ENCODE measurements at regions not wholly inside any gene's neighbourhood (a gene's known extent, or its start where the extent isn't known, plus 50 kb on each side); places are given as distances from the start of the nearest gene placed in this dataset.

DNA sequence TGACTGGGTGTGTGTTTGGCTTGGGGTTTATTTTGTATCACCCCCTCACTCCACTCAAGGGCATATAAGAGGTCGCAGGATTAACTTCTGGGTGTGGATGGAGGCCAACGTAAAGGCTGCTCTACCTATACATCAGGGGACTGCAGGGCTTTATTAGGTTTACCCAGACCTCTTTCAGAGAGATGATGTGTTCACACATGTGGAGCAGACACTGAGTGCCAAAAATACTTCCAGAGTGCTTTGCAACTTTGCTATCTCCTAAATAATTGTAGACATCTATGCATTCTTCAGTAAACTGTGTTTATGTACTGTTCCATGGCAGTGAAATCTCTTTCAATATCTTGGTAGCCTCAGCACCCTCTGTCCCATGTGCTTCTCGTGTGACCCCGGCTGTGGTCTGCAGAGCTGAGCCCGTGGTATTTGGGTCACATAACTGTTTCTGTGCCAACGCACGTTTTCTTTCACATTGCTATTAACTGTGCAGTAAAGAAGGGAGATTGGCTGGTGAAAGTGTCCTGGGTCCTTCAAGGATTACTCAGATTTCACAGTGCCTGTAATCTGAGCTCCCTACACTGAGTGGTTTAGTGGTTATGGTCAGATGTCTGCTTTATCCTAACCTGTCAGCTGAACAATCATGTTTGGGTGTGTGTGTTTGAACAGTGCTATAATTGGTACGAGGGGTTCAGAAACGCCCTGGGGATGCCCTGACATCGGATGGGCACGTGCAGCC is 208.1 kb downstream of the VAPA start:
- TF ChIP-seq, protein P1, sequence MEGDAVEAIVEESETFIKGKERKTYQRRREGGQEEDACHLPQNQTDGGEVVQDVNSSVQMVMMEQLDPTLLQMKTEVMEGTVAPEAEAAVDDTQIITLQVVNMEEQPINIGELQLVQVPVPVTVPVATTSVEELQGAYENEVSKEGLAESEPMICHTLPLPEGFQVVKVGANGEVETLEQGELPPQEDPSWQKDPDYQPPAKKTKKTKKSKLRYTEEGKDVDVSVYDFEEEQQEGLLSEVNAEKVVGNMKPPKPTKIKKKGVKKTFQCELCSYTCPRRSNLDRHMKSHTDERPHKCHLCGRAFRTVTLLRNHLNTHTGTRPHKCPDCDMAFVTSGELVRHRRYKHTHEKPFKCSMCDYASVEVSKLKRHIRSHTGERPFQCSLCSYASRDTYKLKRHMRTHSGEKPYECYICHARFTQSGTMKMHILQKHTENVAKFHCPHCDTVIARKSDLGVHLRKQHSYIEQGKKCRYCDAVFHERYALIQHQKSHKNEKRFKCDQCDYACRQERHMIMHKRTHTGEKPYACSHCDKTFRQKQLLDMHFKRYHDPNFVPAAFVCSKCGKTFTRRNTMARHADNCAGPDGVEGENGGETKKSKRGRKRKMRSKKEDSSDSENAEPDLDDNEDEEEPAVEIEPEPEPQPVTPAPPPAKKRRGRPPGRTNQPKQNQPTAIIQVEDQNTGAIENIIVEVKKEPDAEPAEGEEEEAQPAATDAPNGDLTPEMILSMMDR (conservative IDR thresholded peaks at IDR 0.05; ENCODE audit: low read depth), result no peak
- peak overlapping the region; percentile 50 for H3K27ac ChIP-seq
- peak; percentile 26 for DNase-seq (ENCODE audit: low spot score)
- ChIA-PET POLR2A (ENCODE audit: low non-redundant PET) (no interaction called here), CTCF (interaction anchor here (0.5 to 0.6 kb wide), 2 partner anchors 11 to 31 kb away, joined by 3 to 4 read pairs; no protein-coding TSS in a partner anchor)

DNA sequence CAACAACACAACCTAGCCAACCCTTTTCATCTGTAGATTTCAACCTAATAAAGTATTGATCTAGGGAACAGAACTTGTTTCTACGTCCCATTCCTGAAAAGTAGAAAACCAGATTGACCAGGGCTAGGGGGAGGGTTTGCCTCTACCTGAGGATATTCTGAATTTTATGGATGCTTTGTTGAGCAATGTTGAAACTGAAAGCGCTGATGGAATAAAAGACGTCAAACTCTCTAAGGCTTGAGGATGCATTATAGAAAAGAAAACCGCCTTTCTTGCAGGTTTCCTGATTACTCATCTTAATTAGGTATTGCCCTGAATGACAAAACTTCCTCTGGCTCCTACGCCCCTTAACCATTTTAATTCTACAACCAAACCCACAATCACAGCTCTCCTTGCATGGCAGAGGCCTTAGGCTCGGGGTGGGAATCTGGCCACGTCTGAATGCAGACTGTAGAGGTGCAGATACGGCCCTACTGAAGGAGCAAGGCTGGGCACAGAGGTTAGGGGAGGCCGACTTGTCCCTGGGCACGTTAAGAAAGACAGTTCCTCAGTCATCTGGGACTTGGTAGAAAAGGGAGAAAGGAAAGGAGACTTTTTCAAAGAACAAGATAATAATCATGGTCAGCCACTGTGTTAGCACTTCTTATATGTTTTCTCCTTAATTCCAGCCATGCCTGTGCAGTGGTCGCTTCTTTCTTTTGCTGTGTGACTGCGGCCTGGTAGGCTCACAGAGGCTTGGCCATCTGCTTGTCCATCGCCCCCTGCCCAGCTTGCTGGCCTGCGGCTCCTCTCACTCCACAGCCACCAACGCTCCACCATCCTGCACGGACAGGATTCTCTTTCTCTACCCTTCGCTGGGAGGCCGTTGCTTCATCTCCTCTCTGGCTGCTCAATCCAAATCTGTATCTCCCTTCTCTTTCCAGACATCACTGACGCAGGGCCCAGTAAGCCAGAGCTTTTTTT is 209.5 kb downstream of the VAPA start:
- ChIA-PET POLR2A (ENCODE audit: low non-redundant PET) (no interaction called here), CTCF (interaction anchor here (0.5 to 0.6 kb wide), 2 partner anchors 12 to 30 kb away, joined by 3 to 4 read pairs; no protein-coding TSS in a partner anchor)
- TF ChIP-seq, protein P1 (conservative IDR thresholded peaks at IDR 0.05; ENCODE audit: low read depth), result no peak
- DNase-seq (ENCODE audit: low spot score), result no peak
- H3K27ac ChIP-seq, result no peak overlapping the region

DNA sequence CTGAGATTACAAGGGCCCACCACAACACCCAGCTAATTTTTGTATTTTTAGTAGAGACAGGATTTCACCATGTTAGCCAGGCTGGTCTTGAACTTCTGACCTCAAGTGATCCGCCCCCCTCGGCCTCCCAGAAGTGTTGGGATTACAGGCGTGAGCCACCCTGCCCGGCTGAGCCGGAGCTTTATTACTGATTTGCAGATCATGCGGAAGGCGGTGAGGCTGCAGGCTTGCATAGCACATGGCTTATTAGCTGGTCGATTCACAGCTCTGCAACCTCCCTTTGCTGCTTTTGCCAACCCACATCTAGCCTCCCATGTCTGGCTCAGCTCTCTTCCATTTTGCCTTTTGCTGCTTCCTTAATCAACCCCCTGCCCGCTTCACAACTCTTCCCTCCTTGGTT is 210.3 kb downstream of the VAPA start:
- ChIA-PET CTCF (no interaction called here), POLR2A (ENCODE audit: low non-redundant PET) (no interaction called here)

DNA sequence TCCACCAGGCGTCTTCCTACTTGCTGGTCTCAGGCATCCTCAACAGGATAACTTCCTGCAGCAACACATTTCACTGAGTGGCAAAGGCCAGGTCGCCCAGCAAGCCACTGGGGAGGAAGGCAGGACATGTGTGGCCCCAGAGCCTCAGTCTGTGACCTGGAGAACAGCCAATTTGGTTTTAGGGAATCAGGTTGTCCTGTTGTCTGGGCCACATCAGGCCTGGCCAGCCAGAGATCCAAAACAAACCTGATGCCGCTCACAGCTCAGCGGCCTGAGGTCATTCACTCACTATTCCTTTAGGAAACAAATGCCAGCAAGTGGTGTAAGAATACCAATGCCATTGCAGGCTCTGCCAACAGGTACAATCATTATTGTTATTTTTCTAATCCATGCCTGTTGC is 210.7 kb downstream of the VAPA start:
- ChIA-PET POLR2A (ENCODE audit: low non-redundant PET) (no interaction called here), CTCF (no interaction called here)
- no peak for DNase-seq (ENCODE audit: low spot score)
- H3K27ac ChIP-seq, result no peak overlapping the region
- TF ChIP-seq, protein P1 (conservative IDR thresholded peaks at IDR 0.05; ENCODE audit: low read depth), result no peak

More for the DNA sequence above, 210.3 kb downstream of the VAPA start:
- no peak for DNase-seq (ENCODE audit: low spot score)
- TF ChIP-seq, protein P1 (conservative IDR thresholded peaks at IDR 0.05; ENCODE audit: low read depth), result no peak
- no peak overlapping the region for H3K27ac ChIP-seq

DNA sequence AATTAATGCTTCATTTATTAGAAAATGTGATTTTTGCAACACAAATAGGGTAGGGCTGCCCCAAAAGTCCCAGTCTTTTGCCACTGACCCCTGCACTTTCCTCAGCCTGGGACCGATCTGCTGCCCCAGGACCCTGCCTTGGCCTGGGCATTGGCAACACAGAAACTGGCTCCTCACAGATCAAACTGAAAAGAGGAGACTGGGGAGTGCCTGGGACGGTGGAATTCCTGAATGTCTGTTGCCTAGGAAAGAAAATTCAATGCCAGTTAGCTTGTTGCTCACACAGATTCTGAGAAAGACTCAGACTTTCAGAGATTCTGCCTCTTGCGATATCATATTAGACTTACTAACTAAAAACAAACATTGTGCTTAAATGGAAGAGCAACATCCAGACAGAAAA is 211.2 kb downstream of the VAPA start:
- no peak overlapping the region for H3K27ac ChIP-seq
- POLR2A ChIA-PET (ENCODE audit: low non-redundant PET), result no interaction called here
- CTCF ChIA-PET, result no interaction called here
- TF ChIP-seq, protein P1 (conservative IDR thresholded peaks at IDR 0.05; ENCODE audit: low read depth), result no peak
- DNase-seq (ENCODE audit: low spot score), result no peak

DNA sequence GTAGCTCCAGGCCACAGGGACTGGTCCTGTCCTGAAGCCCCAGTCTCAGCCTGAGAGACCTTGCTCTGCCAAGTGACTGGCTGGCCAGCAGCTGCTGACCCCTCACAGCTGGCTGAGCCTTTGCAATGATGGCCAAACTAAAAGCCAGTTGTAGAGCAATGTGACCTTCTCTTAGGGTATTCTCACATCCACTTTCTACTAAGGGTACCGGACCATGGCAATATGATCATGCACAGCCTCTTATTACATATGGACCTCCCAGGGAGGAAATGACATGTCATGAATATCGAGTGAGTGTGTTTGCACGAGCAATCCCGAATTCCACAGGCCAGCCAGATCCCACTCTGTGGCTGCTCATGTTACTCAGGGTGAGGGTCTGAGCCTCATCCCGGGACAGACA is 213.9 kb downstream of the VAPA start:
- DNase-seq (ENCODE audit: low spot score), result no peak
- POLR2A ChIA-PET (ENCODE audit: low non-redundant PET), result no interaction called here
- TF ChIP-seq, protein P1 (conservative IDR thresholded peaks at IDR 0.05; ENCODE audit: low read depth), result no peak
- CTCF ChIA-PET, result no interaction called here
- no peak overlapping the region for H3K27ac ChIP-seq
